ENCODE measurements at regions not wholly inside any gene's neighbourhood (a gene's known extent, or its start where the extent isn't known, plus 50 kb on each side); places are given as distances from the start of the nearest gene placed in this dataset.

DNA sequence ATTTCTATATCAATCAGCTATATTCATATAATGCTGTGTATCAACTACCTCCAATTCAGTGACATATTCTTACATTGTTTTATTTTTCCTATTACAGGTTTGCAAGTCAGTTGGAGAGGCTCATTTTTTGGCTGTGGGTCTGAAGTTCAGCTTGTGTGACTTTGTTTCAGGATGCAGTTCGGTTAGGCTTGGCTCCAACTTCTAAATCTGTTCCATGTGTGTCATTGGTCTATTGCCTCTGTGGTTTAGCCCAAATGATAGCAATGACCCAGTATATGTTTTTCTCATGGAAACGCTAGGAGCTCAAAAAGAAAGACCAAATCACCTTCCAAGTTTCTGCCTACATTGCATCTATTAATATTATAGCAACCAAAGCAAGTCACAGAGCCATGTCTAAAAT lies 848.6 kb upstream of the LRFN5 start:
- H3K27ac ChIP-seq (ENCODE audit: low read depth, low read length): no peak overlapping the region
- H3K4me3 ChIP-seq (ENCODE audit: low read depth, low read length): no peak overlapping the region
- H3K36me3 ChIP-seq (ENCODE audit: control insufficient read depth, insufficient read depth, low read length): no peaks in the 10 kb centered on the region
- H3K27me3 ChIP-seq (ENCODE audit: control insufficient read depth, insufficient read depth, low read length): no peaks in the 10 kb centered on the region
- peaks cover 22% of the 10 kb centered on the region; the same call in 1 of the 2 replicates for H3K4me1 ChIP-seq (ENCODE audit: control insufficient read depth, insufficient read depth, low read length)
- H3K9me3 ChIP-seq (ENCODE audit: control insufficient read depth, insufficient read depth, low read length): no peaks in the 10 kb centered on the region
- no peak overlapping the region for H3K9ac ChIP-seq (ENCODE audit: low read depth, low read length)

DNA sequence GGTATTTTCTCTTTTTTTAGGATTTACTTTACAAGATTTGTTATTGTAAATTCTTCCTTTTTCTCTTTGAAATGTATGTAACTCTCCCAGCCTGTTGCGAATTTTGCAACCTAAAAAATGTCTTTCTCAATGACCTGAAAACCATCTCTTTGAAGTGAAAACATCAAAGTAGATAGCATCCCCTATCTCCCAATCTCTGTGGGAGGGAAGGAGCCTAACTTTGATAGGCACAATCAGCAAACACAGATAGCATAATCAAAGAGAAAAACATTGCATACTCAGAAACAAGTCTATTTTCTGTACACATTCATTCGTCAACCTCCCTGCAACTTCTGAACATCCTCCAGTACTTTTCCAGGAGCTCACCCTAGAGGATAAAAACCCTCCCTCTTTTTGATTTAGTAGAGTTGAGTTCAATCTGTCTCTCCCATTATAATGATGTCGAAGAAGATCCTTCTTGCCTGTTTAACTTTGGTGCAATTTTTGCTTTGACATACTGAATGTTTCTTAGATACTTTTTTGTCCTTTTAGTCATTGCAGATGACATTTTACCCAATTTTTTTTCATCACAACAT lies 849.2 kb upstream of the LRFN5 start:
- H3K9ac ChIP-seq (ENCODE audit: low read depth, low read length): no peak overlapping the region
- H3K4me3 ChIP-seq (ENCODE audit: low read depth, low read length): no peak overlapping the region
- H3K36me3 ChIP-seq (ENCODE audit: control insufficient read depth, insufficient read depth, low read length): no peaks in the 10 kb centered on the region
- peaks cover 18% of the 10 kb centered on the region; the same call in 1 of the 2 replicates for H3K4me1 ChIP-seq (ENCODE audit: control insufficient read depth, insufficient read depth, low read length)
- H3K27me3 ChIP-seq (ENCODE audit: control insufficient read depth, insufficient read depth, low read length): no peaks in the 10 kb centered on the region
- no peak overlapping the region for H3K27ac ChIP-seq (ENCODE audit: low read depth, low read length)
- H3K9me3 ChIP-seq (ENCODE audit: control insufficient read depth, insufficient read depth, low read length): no peaks in the 10 kb centered on the region

DNA sequence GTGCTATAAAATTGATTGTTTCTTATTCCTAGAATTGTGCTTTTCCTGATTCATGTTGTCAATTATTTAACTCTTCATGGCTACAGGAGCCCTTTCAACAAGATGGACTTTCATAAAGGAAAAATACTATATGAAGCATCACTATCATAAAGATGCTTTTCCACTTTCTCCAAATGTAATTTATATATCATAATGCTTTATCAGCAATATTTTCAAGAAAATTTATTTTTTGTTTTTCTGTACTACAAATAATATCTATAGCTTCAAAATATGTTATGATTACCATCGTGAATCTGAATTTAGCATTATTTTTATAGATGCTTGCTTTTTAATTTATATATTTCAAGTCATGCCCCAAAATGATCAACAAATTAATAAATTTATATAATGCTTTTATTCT lies 873.5 kb upstream of the LRFN5 start:
- Histone ChIP-seq H3K36me3 (ENCODE audit: control insufficient read depth, insufficient read depth, low read length) (no peaks in the 10 kb centered on the region), H3K4me1 (ENCODE audit: control insufficient read depth, insufficient read depth, low read length) (no peaks in the 10 kb centered on the region), H3K9me3 (ENCODE audit: control insufficient read depth, insufficient read depth, low read length) (peaks cover 26% of the 10 kb centered on the region), H3K27me3 (ENCODE audit: control insufficient read depth, insufficient read depth, low read length) (no peaks in the 10 kb centered on the region), H3K9ac (ENCODE audit: low read depth, low read length) (no peak overlapping the region), H3K27ac (ENCODE audit: low read depth, low read length) (no peak overlapping the region), H3K4me3 (ENCODE audit: low read depth, low read length) (no peak overlapping the region)

DNA sequence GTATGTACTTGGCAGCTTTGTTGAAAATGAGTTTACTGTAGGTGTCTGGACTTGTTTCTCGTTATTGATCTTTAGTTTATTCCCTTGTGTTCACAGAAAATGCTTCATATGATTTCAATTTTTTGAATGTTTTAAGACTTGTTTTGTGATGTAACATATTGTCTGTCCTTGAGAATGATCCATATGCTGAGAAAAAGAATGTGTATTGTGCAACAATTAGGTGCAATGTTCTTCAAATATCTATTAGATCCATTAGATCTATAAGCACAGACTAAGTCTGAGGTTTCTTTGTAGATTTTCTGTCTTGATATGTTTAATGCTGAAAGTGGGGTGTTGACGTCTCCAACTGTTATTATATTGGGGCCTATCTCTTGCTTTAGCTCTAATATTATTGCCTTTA lies 879.6 kb upstream of the LRFN5 start:
- Histone ChIP-seq H3K9me3 (ENCODE audit: control insufficient read depth, insufficient read depth, low read length) (peaks cover 10% of the 10 kb centered on the region), H3K36me3 (ENCODE audit: control insufficient read depth, insufficient read depth, low read length) (no peaks in the 10 kb centered on the region)

DNA sequence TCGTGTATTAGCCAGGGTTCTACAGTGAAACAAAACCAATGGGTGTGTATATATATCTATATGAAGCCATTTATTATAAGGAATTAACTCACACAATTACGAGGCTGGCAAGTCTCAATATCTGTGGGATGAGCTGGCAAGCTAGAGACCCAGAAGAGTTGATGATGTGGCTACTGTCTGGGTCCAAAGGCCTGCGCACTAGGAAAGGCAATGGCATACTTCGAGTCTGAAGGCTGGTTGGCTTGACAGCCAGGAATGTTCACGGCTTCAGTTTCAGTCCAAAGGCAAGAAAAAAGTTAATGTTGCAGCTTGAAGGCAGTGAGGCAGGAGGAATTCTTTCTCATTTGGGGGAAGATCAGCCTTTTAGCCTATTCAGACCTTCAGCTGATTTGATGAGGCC lies 893.3 kb upstream of the LRFN5 start:
- H3K36me3 ChIP-seq (ENCODE audit: control insufficient read depth, insufficient read depth, low read length): no peaks in the 10 kb centered on the region
- H3K27ac ChIP-seq (ENCODE audit: low read depth, low read length): no peak overlapping the region
- no peak overlapping the region for H3K9ac ChIP-seq (ENCODE audit: low read depth, low read length)
- H3K9me3 ChIP-seq (ENCODE audit: control insufficient read depth, insufficient read depth, low read length): peaks cover 25% of the 10 kb centered on the region
- H3K27me3 ChIP-seq (ENCODE audit: control insufficient read depth, insufficient read depth, low read length): no peaks in the 10 kb centered on the region
- H3K4me1 ChIP-seq (ENCODE audit: control insufficient read depth, insufficient read depth, low read length): no peaks in the 10 kb centered on the region; the same call in 1 of the 2 replicates
- H3K4me3 ChIP-seq (ENCODE audit: low read depth, low read length): no peak overlapping the region

More for the DNA sequence above, 879.6 kb upstream of the LRFN5 start:
- Histone ChIP-seq H3K27me3 (ENCODE audit: control insufficient read depth, insufficient read depth, low read length) (no peaks in the 10 kb centered on the region), H3K4me1 (ENCODE audit: control insufficient read depth, insufficient read depth, low read length) (no peaks in the 10 kb centered on the region), H3K27ac (ENCODE audit: low read depth, low read length) (no peak overlapping the region), H3K9ac (ENCODE audit: low read depth, low read length) (no peak overlapping the region), H3K4me3 (ENCODE audit: low read depth, low read length) (no peak overlapping the region)

DNA sequence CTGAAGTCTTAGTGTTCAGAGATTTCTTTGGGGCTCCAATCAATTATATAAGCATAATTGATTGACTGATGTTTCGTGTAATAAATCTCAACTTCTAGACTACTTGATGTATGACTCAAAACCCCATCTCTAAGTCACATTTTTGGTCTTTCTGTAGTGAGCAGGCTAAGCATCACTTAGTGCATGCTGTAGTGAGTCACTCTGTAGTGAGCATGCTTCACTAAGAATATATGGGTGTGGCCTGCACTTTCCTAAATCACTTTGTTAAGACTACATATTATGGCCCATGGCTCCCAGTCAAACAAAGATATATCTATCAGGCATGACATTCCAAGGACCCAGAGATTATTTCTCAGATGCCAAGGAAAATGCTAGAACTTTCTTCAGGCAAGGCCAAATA lies 909.4 kb upstream of the LRFN5 start:
- Histone ChIP-seq H3K27me3 (ENCODE audit: control insufficient read depth, insufficient read depth, low read length) (no peaks in the 10 kb centered on the region), H3K4me3 (ENCODE audit: low read depth, low read length) (no peak overlapping the region), H3K27ac (ENCODE audit: low read depth, low read length) (no peak overlapping the region), H3K36me3 (ENCODE audit: control insufficient read depth, insufficient read depth, low read length) (no peaks in the 10 kb centered on the region), H3K9ac (ENCODE audit: low read depth, low read length) (no peak overlapping the region), H3K9me3 (ENCODE audit: control insufficient read depth, insufficient read depth, low read length) (peaks cover 5% of the 10 kb centered on the region; the same call in 1 of the 2 replicates), H3K4me1 (ENCODE audit: control insufficient read depth, insufficient read depth, low read length) (no peaks in the 10 kb centered on the region)

DNA sequence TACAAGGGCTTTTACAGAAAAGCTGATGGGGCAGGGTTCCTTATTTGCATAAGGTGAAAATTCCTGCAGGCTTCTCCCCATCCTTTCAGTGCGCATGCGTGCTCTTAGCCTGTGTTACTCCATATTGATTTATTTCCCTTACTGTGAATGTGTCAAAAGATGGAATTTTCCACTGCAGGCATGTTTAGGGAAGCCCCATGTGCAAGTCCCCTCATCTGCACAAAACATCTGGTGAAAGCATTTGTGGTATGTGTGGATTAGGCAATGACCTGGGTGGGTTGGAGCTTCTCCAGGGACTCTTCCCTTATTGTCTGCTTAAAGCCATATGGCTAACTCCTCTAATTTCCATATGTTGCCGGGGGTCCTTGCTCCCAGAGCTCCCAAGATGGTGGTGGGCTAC lies 912.7 kb upstream of the LRFN5 start:
- no peaks in the 10 kb centered on the region for H3K36me3 ChIP-seq (ENCODE audit: control insufficient read depth, insufficient read depth, low read length)
- no peak overlapping the region for H3K4me3 ChIP-seq (ENCODE audit: low read depth, low read length)
- H3K27me3 ChIP-seq (ENCODE audit: control insufficient read depth, insufficient read depth, low read length): no peaks in the 10 kb centered on the region
- H3K9ac ChIP-seq (ENCODE audit: low read depth, low read length): no peak overlapping the region
- H3K9me3 ChIP-seq (ENCODE audit: control insufficient read depth, insufficient read depth, low read length): peaks cover 5% of the 10 kb centered on the region; the same call in 1 of the 2 replicates
- H3K4me1 ChIP-seq (ENCODE audit: control insufficient read depth, insufficient read depth, low read length): no peaks in the 10 kb centered on the region
- no peak overlapping the region for H3K27ac ChIP-seq (ENCODE audit: low read depth, low read length)

DNA sequence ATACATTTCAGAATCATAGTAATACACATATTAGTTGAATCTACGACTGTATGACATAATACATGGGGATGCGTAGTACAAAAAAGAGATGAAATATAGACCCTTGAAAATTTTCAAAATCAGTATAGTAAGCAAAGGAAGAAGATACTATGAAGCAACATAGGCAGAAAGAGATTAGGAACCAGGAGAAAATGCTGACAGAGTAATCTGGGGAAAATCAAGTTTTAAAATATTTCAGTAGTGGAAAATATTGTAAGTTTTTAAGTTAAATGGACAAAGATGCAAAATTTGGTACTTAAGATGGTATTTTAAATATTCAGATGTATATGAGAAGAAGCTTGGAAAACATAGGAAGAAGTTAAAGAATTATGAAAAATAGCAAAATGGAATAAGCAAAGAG lies 915.6 kb upstream of the LRFN5 start:
- H3K27ac ChIP-seq (ENCODE audit: low read depth, low read length): no peak overlapping the region
- H3K27me3 ChIP-seq (ENCODE audit: control insufficient read depth, insufficient read depth, low read length): no peaks in the 10 kb centered on the region
- peaks cover 5% of the 10 kb centered on the region; the same call in 1 of the 2 replicates for H3K9me3 ChIP-seq (ENCODE audit: control insufficient read depth, insufficient read depth, low read length)
- H3K9ac ChIP-seq (ENCODE audit: low read depth, low read length): no peak overlapping the region
- peaks cover 13% of the 10 kb centered on the region; the same call in 1 of the 2 replicates for H3K4me1 ChIP-seq (ENCODE audit: control insufficient read depth, insufficient read depth, low read length)
- no peaks in the 10 kb centered on the region for H3K36me3 ChIP-seq (ENCODE audit: control insufficient read depth, insufficient read depth, low read length)
- H3K4me3 ChIP-seq (ENCODE audit: low read depth, low read length): no peak overlapping the region

DNA sequence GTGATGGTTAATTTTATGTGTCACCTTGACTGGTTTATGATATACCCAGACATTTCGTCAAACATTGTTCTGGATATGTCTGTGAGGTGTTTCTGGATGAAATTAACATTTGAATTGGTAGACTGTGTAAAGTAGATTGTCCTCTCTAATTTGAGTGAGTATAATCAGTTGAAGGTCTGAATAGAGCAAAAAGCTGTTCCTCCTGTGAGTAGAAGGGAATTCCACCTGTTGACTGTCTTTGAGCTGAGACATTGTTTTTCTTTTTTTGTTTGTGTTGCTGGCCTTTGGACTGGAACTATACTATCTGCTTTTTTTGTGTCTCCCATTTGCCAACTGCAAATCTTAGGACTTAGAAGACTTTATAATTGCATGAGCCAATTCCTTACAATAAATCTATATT lies 920.9 kb upstream of the LRFN5 start:
- Histone ChIP-seq H3K36me3 (ENCODE audit: control insufficient read depth, insufficient read depth, low read length) (no peaks in the 10 kb centered on the region), H3K27ac (ENCODE audit: low read depth, low read length) (no peak overlapping the region), H3K4me3 (ENCODE audit: low read depth, low read length) (no peak overlapping the region), H3K27me3 (ENCODE audit: control insufficient read depth, insufficient read depth, low read length) (no peaks in the 10 kb centered on the region), H3K9ac (ENCODE audit: low read depth, low read length) (no peak overlapping the region), H3K4me1 (ENCODE audit: control insufficient read depth, insufficient read depth, low read length) (peaks cover 13% of the 10 kb centered on the region; the same call in 1 of the 2 replicates), H3K9me3 (ENCODE audit: control insufficient read depth, insufficient read depth, low read length) (no peaks in the 10 kb centered on the region)

DNA sequence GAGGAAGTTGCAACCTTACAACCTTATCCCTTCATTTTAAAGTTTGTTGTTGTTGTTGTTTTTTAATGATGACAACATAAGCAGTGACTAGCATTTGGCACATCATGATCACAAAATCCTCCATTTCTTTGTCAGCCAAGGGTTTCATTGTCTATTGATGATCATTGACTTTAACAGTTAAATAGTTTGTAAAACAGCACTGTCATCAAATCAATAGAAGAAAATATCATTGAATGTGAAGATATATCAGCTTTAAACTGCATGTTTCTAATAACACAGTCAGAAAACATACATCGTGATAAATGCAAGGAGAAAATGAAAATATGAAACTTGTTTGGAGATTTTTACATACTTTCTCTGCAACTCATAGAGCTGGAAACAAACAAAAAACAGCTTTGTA lies 922.3 kb upstream of the LRFN5 start:
- H3K4me1 ChIP-seq (ENCODE audit: control insufficient read depth, insufficient read depth, low read length): peaks cover 13% of the 10 kb centered on the region; the same call in 1 of the 2 replicates
- H3K4me3 ChIP-seq (ENCODE audit: low read depth, low read length): no peak overlapping the region
- no peaks in the 10 kb centered on the region for H3K27me3 ChIP-seq (ENCODE audit: control insufficient read depth, insufficient read depth, low read length)
- no peak overlapping the region for H3K27ac ChIP-seq (ENCODE audit: low read depth, low read length)
- H3K9me3 ChIP-seq (ENCODE audit: control insufficient read depth, insufficient read depth, low read length): no peaks in the 10 kb centered on the region
- H3K9ac ChIP-seq (ENCODE audit: low read depth, low read length): no peak overlapping the region
- no peaks in the 10 kb centered on the region for H3K36me3 ChIP-seq (ENCODE audit: control insufficient read depth, insufficient read depth, low read length)

DNA sequence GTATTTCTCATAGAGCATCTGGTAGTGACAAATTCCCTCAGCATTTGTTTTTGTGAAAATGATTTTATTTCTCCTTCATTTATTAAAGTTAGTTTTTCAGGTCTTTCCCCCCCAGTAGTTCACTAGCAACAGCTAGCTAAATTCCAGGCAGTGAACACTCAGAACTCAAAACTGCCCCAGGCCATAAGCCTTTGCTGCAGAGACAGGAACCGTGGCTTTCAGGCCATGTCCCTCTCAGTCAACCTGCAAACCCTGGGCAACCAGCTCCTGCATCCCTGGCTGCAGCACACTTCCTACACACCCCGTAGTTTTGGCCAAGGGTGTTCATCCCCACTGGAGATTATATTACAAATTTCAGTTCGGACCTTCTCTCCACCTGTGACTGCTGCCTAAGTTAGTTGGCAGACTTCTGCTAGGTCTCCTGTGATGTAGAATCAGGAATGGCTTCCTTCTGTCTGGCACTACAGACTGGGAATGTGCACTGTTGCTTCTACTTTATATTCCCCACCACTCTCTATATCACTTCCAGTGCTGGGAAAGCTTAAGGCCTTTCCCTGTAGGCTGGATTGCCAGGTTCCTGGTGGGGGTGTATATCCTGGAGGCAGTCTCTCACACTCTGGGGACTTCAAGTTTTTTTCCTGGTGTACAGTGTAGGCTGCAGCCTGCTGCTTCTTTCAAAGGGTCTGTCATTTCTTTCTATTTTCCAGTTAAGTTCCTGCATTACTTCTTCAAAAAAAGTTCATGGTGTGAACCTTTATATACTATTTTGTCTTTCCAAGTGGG lies 924.4 kb upstream of the LRFN5 start:
- no peak overlapping the region for H3K27ac ChIP-seq (ENCODE audit: low read depth, low read length)
- peaks cover 5% of the 10 kb centered on the region; the same call in 1 of the 2 replicates for H3K4me1 ChIP-seq (ENCODE audit: control insufficient read depth, insufficient read depth, low read length)
- H3K4me3 ChIP-seq (ENCODE audit: low read depth, low read length): no peak overlapping the region
- no peaks in the 10 kb centered on the region for H3K27me3 ChIP-seq (ENCODE audit: control insufficient read depth, insufficient read depth, low read length)
- H3K36me3 ChIP-seq (ENCODE audit: control insufficient read depth, insufficient read depth, low read length): no peaks in the 10 kb centered on the region
- no peaks in the 10 kb centered on the region for H3K9me3 ChIP-seq (ENCODE audit: control insufficient read depth, insufficient read depth, low read length)
- no peak overlapping the region for H3K9ac ChIP-seq (ENCODE audit: low read depth, low read length)

Data from HUES48 (cell line).